ENCODE measurements at regions not wholly inside any gene's neighbourhood (a gene's known extent, or its start where the extent isn't known, plus 50 kb on each side); places are given as distances from the start of the nearest gene placed in this dataset.
"Not testable (repeated sequence)": the region's sequence is repeated elsewhere in the genome, so short reads cannot be mapped to it uniquely, and the experiment has no call there.

- no peak for DNase-seq
Measured at GRCh38 chrX:11836284-11836683, 78.2 kb downstream of the MSL3 start.

- no peak for DNase-seq
Measured at GRCh38 chrX:11837437-11837836, 79.4 kb downstream of the MSL3 start.

- DNase-seq = no peak
Measured at GRCh38 chrX:11864171-11864570, 106.1 kb downstream of the MSL3 start.

- DNase-seq = no peak
Measured at GRCh38 chrX:11867610-11868345, 109.7 kb downstream of the MSL3 start.

- DNase-seq = no peak
Measured at GRCh38 chrX:11870789-11871188, 112.8 kb downstream of the MSL3 start.

GRCh38 chrX:11881485-11882170, 123.6 kb downstream of the MSL3 start:
- no peak for DNase-seq

GRCh38 chrX:11886745-11887144, 128.7 kb downstream of the MSL3 start:
- no peak for DNase-seq

GRCh38 chrX:11887175-11887574, 129.1 kb downstream of the MSL3 start:
- no peak for DNase-seq

- DNase-seq = no peak
Measured at GRCh38 chrX:11888421-11888820, 130.4 kb downstream of the MSL3 start.

- no peak for DNase-seq
Measured at GRCh38 chrX:11889791-11890190, 131.8 kb downstream of the MSL3 start.

GRCh38 chrX:11890836-11891514, 132.9 kb downstream of the MSL3 start:
- no peak for DNase-seq

- no peak for DNase-seq
Measured at GRCh38 chrX:11893933-11894710, 136.1 kb downstream of the MSL3 start.

- no peak for DNase-seq
Measured at GRCh38 chrX:11899091-11899490, 141.1 kb downstream of the MSL3 start.

GRCh38 chrX:11905933-11906332, 147.9 kb downstream of the MSL3 start:
- not testable (repeated sequence) for DNase-seq

- peak; percentile 4 to 15 for DNase-seq
Measured at GRCh38 chrX:11908371-11908770, 150.3 kb downstream of the MSL3 start.

GRCh38 chrX:11913001-11913400, 155.0 kb downstream of the MSL3 start:
- no peak for DNase-seq

GRCh38 chrX:11929476-11929875, 171.4 kb downstream of the MSL3 start:
- no peak for DNase-seq

GRCh38 chrX:11932423-11932822, 174.4 kb downstream of the MSL3 start:
- DNase-seq = no peak

- no peak for DNase-seq
Measured at GRCh38 chrX:11934089-11934488, 176.1 kb downstream of the MSL3 start.

- DNase-seq = no peak
Measured at GRCh38 chrX:11941571-11941970, 183.5 kb downstream of the MSL3 start.

GRCh38 chrX:11944501-11944900, 186.5 kb downstream of the MSL3 start:
- DNase-seq = no peak

GRCh38 chrX:11949291-11949690, 189.0 kb upstream of the FRMPD4 start:
- DNase-seq = no peak

- DNase-seq = no peak
Measured at GRCh38 chrX:11952176-11952720, 186.0 kb upstream of the FRMPD4 start.

Data from activated CD4-positive, alpha-beta T cell treated with anti-CD3 and anti-CD28 coated beads for 4 hours (primary cell).